ENCODE measurements at regions not wholly inside any gene's neighbourhood (a gene's known extent, or its start where the extent isn't known, plus 50 kb on each side); places are given as distances from the start of the nearest gene placed in this dataset.

DNA sequence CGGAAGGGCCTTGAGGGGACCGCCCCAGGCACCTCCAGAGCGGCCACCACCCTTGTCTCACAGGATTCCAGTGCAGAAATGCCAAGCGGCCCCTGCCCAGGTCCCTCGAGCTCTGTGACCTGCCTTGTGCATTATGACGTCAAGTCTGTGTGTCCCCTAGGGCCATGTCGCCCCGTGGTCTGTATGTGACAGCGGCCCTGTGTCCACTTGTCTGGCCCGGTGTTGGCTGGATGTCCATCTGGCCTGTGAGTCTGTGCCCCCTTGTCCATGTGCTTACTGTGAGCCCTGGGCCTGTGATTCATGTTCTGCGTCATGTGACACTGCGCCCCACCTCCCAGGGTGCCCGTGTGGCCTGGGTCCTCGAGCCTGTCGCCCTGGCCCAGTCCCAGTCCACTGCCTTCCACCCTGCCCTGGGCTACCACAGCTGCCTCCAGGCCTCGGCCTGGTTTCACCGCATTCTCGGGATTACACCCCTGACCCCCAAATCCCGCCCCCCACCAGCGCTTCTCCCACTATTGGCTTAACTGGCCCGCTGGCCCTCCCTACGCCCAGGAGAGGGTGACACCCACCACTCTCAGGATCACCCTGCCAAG lies 66.6 kb upstream of the ZNF722 start:
- TF ChIP-seq EZH2phosphoT487 (IDR thresholded peaks at IDR 0.05; ENCODE audit: insufficient read depth, low read depth) (no peak), EZH2 (IDR thresholded peaks at IDR 0.05; ENCODE audit: insufficient read depth, poor library complexity, severe bottlenecking) (no peak)
- Histone ChIP-seq H3F3A (ENCODE audit: insufficient read depth) (no peaks in the 10 kb centered on the region), H3K9me3 (ENCODE audit: low read depth) (no peaks in the 10 kb centered on the region), H4K20me1 (ENCODE audit: insufficient read depth) (no peaks in the 10 kb centered on the region), H2AFZ (no peak overlapping the region), H3K9ac (no peak overlapping the region), H3K4me2 (ENCODE audit: unreplicated experiment) (no peak overlapping the region), H3K27me3 (replicated peaks; ENCODE audit: insufficient read depth) (no peaks in the 10 kb centered on the region), H3K4me1 (ENCODE audit: insufficient read depth) (no peaks in the 10 kb centered on the region), H3K9me2 (ENCODE audit: insufficient read depth) (no peaks in the 10 kb centered on the region), H3K27ac (no peak overlapping the region), H3K36me3 (ENCODE audit: low read depth) (no peaks in the 10 kb centered on the region), H3K4me3 (no peak overlapping the region), H3K79me2 (ENCODE audit: insufficient read depth) (no peaks in the 10 kb centered on the region)
- in situ Hi-C loops (cut with MboI) = no loop called here
- no peak for DNase-seq
- WGBS, 2 experiments (ENCODE audit: low coverage in 1 of 2, low lambda C conversion rate in 2 of 2, missing lambda C conversion rate in 2 of 2) = 55 to 65% methylated on average over 15 to 19 of the region's 22 CpGs

All from GM23248 (cell line).